Right renal pelvis (tissue), 4 donors: ENCODE measurements at regions not wholly inside any gene's neighbourhood (a gene's known extent, or its start where the extent isn't known, plus 50 kb on each side); places are given as distances from the start of the nearest gene placed in this dataset.

Source experiments
- DNase-seq, 4 donors: peaks; one replicate each; pipeline ENCODE4 v3.0.0-alpha.2; 2013; ENCODE audit warnings: low read depth in 4 of 4, low spot score in 3 of 4, missing footprints in 1 of 4

DNA sequence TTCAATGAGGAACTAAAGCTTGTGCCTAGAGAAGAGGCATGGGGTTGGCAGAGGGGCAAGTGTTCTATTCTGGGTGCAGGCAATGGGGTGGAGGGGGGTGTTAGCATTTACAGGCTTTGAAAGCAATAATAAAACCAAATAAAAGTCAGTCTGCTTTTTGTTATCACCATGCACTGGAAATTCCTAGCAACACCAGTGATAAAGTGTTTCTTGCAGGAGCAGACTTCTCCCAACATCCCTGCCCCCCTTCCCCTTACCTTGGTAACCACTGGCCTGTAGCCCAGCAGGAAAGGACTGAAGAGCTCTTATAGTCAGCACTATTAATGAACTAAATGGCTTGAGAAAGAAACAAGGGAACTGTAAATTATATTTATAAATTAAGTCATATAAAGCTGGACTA, 65.2 kb upstream of the SESN3 start:
- peak in 1 of 4 donors; percentile 35 for DNase-seq

GRCh38 chr11:95295382-95296149, 64.6 kb upstream of the SESN3 start:
- DNase-seq, result no peak

GRCh38 chr11:95294701-95295100, 63.7 kb upstream of the SESN3 start:
- no peak for DNase-seq

DNA sequence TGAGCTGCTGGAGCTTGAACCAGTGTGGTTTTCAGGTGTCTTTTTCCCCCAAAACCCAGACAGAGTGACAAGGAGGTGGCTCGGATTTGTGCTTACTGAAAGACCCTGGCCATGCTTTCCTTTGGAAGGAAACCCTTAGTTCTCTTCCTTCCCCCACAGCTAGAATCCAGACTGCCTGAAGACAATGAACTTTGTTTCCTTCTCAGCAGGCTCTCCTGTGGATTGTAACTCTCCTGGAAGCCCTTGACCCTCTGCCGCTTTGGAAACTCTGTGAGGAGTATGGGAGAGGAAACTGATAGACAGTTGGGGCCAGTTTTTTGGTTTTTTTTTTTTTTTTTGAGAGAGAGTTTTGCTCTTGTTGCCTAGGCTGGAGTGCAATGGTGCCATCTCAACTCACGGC, 62.1 kb upstream of the SESN3 start:
- DNase-seq, result no peak

- no peak for DNase-seq
Measured at GRCh38 chr11:95291946-95292345, 60.9 kb upstream of the SESN3 start.

- no peak for DNase-seq
Measured at GRCh38 chr11:95289378-95290101, 58.5 kb upstream of the SESN3 start.

GRCh38 chr11:95284057-95285052, 53.4 kb upstream of the SESN3 start:
- DNase-seq, result no peak

DNA sequence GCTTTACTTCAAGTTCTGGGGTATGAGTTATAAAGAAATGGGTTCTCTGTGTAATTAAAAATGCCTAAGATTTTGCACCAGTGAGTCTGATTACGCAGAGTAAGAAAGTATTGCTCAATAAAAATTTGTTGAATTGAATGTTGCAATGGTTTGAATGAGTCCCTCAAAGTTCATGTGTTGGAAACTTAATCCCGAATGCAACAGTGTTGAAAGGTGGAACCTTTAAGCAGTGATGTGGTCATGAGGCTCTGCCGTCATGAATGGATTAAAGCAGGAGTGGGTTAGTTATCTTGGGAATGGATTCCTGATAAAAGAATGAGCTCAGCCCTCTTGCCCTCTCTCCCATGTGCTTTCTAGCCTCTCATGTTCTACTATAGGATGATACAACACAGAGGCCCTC, 52.6 kb upstream of the SESN3 start:
- DNase-seq, result no peak

DNA sequence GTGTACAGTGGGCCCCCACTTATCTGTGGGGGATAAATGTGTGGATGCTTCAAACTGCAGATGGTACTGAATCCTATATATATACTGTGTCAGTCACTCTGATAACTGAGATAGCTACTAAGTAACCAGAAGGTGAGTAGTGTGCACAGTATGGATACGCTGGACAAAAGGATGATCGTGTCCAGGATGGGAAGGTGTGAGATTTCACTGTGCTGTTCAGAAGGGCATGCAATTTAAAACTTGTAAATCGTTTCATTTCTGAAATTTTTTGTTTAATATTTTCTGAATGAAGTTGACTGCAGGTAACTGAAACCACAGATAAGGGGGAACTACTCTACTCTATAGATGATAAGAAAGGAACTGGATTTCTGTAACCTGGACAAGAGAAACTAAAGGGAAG, 52.1 kb upstream of the SESN3 start:
- no peak for DNase-seq

- no peak for DNase-seq
Measured at GRCh38 chr11:95282291-95282751, 51.3 kb upstream of the SESN3 start.
